Hepatocyte (in vitro differentiated cells): ENCODE measurements at regions not wholly inside any gene's neighbourhood (a gene's known extent, or its start where the extent isn't known, plus 50 kb on each side); places are given as distances from the start of the nearest gene placed in this dataset.

Experiments
- EZH2 ChIP-seq: fragments of 200-600 bp; sonication (generic); IDR thresholded peaks from 2 replicates; pipeline ENCODE4 v1.6.1; 2016; ENCODE audit warnings: antibody characterized with exemption, mild to moderate bottlenecking, borderline replicate concordance
- EZH2phosphoT487 ChIP-seq: fragments of 200-600 bp; sonication (generic); IDR thresholded peaks from one replicate; pipeline ENCODE4 v1.6.1; 2018; ENCODE audit warnings: antibody characterized with exemption, mild to moderate bottlenecking, low read depth, moderate library complexity; ENCODE audit not compliant: unreplicated experiment, severe bottlenecking
- TF ChIP-seq, protein P1 (sequence below): fragments of 200-600 bp; sonication (generic); IDR thresholded peaks from 2 replicates; pipeline ENCODE4 v1.5.1; 2016; ENCODE audit warnings: antibody characterized with exemption, mild to moderate bottlenecking; ENCODE audit not compliant: poor library complexity

DNA sequence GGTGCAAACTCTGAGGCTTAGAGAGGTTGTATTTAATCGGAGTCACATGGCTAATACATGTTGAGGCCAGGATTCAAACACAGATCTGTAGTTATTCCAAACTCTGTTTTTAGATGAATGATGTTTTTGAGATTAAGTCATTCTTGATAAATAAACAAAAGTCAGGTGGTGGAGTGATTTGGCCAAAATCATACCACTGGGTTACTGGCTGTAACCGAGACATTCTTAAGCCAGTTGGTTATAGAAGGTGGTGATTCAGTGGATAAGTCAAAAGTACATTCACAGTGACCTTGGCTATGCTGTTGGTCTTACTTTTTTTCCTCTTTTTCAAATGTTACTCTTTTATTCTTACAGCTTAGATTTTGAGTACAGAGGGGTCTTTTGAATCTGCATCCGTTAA, 361.4 kb downstream of the KIF20B start:
- TF ChIP-seq, protein P1, sequence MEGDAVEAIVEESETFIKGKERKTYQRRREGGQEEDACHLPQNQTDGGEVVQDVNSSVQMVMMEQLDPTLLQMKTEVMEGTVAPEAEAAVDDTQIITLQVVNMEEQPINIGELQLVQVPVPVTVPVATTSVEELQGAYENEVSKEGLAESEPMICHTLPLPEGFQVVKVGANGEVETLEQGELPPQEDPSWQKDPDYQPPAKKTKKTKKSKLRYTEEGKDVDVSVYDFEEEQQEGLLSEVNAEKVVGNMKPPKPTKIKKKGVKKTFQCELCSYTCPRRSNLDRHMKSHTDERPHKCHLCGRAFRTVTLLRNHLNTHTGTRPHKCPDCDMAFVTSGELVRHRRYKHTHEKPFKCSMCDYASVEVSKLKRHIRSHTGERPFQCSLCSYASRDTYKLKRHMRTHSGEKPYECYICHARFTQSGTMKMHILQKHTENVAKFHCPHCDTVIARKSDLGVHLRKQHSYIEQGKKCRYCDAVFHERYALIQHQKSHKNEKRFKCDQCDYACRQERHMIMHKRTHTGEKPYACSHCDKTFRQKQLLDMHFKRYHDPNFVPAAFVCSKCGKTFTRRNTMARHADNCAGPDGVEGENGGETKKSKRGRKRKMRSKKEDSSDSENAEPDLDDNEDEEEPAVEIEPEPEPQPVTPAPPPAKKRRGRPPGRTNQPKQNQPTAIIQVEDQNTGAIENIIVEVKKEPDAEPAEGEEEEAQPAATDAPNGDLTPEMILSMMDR, result no peak
- TF ChIP-seq EZH2, result no peak
- no peak for TF ChIP-seq EZH2phosphoT487
